Kidney tubule cell (primary cell): ENCODE measurements at regions not wholly inside any gene's neighbourhood (a gene's known extent, or its start where the extent isn't known, plus 50 kb on each side); places are given as distances from the start of the nearest gene placed in this dataset.
A peak's percentile ranks its signal among the peaks of the same experiment; 100 is the strongest.
"Not testable (repeated sequence)": the region's sequence is repeated elsewhere in the genome, so short reads cannot be mapped to it uniquely, and the experiment has no call there.

Experiments used
- DNase-seq: peaks from one replicate; pipeline ENCODE4 v3.0.0-alpha.2; 2018; ENCODE audit warnings: low spot score

DNA sequence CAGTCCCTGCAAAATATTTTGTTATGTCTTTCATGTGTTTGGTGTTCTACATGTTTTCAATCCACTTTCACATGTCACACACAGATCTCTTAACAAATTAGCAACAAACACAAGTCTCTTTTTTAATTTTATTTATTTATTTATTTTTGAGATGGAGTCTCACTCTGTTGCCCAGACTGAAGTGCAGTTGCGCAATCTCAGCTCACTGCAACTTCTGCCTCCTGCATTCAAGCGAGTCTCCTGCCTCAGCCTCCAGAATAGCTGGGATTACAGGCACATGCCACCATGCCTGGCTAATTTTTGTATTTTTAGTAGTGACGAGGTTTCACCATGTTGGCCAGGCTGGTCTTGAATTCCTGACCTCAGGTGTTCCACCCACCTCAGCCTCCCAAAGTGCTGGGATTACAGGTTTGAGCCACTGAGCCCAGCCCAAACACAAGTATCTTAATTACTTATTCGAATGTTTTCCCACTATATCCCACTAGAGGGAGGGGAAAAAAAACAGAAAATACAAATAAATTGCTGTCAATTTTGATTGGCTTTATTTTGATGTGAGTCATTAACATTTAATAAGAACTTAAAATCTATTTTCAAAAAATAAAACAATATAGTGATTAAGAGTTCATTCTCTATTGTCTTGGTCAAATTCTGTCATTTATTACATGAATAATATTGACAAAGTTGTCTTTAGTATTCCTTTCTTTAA is 1641.0 kb upstream of the CELF4 start:
- not testable (repeated sequence) for DNase-seq

DNA sequence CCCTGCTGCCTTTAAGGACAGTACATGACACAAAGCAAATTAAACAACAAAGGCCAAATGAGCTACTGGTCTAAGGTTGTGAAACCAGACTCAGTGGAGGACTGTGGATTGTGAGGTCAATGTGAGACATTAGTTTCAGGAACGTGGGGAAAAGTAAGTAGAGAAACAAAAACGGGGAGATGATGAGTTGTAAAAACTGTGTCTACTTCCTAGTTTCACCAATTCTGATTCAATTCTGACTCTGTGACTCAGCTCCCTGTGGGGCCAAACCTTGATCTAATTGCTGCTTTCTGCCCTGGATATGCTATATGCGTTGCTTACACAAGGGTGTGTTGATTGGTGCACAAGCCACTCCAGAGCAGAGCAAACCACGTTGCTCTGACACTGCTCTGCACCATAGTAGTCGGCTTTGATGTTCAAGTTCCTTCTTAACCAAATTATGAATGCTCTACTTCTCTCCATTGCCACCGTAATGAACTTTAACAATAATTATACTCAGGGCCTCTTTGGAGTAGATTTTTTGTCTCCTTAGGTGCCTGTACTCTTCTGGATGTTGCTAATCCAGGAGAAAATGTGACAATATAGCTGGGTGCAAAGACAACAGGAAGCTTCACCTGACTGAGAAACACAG is 1640.1 kb upstream of the CELF4 start:
- peak; percentile 12 for DNase-seq

DNA sequence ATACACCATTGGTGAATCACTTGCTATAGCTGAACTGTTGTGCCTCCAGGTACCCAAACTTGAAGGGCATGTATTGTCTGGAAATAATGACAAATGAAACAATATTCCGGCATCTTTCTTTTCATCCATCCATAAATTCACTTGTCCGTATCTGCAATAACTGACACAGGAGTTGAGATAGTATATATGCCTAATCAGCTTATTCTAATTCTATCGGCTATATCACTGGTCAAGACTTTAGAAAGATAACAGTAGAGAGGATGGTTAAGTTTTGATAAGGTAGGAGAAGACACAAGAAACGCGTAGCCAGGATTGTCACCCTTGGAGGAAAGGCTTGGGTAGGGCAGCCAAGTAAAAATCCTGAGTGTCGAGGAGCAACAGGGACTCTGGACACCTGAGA is 1634.6 kb upstream of the CELF4 start:
- no peak for DNase-seq

DNA sequence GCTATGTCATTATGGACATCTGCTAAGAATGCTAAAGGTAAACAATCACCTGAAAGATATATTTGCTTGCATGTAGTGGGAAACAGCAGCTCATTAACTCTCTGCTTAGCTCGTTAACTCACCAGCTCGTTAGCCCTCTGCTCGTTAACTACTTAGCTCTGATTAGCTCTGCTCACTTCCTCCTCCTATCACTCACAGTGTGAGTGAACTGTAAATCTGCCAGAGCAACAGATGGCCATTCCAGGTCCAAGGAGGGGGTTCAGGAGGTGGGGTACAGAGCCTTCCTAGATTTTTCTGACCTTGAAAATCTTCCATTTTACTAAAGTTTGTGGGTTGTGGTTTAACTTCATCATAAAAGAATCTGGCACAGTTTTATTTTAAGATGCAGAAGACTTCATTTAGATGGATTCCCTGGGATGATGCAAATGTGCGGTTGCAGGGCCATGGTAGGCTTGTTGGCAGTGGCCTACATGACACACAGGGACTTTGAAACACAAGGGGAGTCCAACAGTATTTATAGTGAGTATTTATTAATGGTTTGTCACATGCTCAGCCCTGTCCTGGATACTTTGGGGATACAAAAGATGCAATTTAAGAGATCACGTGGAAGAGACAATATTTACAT is 1633.7 kb upstream of the CELF4 start:
- DNase-seq = no peak

DNA sequence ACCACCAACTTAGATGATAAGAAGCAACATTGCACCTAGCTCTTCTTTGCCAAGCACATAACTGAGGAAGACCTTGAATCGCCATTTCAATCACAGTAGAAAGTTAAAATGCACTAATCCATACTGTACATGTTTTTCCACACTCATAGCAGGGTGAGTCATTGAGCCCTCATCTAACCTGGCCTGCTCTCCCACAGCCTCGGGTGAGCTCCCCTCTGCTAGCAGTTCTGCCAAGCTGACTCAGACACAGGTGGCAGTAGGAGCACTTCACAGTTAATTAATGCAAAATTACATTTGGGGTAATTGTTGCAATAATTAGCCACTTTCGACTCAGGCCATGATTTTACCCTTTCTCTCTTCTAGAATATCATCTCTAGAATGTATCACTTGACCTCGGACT is 1632.8 kb upstream of the CELF4 start:
- DNase-seq = peak; percentile 60

DNA sequence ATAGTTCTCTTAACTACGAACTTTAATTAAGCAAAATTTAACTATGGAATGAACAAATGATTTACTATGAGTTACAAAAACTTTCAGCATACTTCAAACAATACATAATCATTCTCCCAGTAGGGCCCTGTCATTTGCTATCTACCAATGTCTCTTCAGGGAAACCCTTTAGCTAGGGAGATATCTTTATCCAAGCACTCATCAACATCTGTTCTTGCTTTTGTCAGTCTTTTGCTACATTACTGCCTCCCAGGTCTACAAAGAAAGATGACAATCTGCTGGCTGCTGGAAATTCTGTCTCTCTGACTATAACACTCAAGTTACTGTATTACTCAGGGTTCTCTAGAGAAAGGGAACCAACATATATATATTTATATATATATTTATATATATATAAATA is 1626.3 kb upstream of the CELF4 start:
- DNase-seq = no peak

DNA sequence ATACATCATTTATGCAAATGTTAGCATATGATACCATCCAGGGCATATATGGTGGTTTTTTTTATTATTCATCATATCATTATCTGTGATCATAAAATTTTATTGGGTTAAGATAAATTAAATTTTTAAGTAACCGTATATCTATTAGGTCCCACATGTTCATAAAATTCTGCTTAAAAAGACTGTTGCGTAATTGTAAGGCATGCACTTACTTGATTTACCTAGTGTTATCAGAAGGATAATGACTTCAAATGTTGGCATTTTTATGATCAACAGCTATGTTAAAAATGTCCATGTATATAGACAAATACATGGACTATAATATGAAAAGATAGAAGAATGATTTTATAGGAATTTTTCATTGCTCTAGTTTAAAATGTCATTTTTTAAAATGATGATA is 1625.5 kb upstream of the CELF4 start:
- DNase-seq = no peak

DNA sequence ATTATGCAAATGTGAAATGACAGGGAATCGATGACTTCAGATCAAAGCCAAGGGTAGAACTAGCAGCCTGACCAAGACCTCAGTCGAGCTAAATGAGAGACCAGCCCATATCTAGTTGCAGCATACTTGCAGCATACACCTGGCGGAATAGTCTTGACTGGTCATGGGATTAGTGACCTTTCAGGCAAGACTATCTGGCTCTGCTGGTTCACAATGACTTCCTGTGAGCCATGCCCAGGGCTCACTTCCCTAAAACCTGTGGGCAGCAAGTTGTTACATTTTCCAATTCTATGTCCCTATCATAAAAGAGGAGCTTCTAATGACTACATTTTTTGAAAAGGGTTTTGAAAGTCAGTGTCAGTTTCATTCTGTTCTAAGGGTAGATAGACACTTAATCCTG is 1624.9 kb upstream of the CELF4 start:
- no peak for DNase-seq

DNA sequence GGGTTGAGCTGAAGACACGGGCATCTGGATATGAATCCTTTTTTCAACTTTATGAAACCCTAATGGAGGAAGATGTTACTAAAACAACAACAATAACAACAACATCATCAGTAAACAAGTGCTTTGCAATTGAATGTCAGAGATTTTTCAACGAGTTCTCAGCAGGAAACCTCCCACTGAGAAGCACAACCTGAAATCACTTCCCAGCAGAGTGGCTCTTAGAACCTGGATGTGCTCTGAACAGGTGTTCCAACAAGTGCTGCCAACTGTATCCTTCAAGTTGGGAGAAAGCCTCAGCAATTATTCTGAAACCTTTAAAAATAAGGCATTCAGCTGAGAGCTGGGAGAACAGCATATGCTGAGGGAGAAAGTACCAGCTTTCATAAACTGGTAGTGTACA is 1622.7 kb upstream of the CELF4 start:
- DNase-seq = no peak

DNA sequence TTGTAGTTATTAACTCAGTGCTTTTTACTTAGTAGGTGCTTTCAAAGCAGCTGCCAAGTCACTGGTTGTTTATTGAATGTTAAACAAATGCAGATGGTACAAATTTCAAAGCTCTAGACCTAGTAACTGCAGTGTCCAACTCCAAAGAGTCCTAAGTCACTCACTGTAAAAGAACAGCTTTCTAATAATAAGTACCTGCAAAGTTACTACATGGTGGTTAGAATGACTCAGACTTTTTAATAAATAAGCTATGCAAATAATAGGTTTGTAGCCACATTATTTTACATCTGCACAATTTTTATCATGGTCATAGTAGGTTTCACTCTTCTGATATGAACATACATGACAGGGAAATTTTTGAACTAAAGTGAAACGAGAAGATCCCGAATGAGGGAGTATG is 1620.4 kb upstream of the CELF4 start:
- no peak for DNase-seq

DNA sequence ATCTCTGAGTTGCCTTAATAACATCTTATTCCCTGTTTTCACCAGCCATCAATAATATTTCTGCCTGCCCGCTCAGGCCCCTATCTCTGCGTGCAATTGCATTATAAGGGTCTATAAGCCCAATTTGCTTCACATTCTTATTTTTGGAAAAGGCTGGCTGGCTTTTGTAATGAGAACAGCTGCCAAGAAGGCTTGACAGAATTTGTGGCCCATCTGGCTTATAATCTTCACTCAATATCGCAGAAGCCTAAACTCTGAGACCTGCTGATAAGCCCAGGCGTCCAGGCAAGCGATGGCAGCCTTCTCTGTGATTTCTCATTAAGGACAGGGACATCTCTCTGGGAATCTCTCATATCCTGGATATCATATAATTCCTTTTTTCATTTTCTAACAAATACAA is 1618.6 kb upstream of the CELF4 start:
- no peak for DNase-seq

DNA sequence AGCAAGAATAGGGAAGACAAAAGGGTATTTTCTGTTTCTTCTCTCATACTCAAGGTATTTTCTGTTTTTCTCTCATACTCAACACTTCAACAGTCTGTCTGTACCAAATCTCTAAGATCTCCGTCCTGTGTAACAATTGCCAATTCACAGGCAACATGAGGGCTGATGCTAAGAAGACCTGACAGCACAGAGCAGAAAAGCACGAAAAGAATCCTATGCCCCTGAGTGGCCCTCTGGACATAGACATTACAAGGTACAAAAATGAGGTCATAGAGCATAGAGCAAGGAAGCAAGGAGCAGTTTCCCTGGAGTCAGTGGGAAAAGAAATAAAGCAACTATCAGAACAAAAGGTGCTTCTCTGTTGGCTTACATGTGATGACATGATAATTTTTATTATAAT is 1612.6 kb upstream of the CELF4 start:
- DNase-seq = no peak

DNA sequence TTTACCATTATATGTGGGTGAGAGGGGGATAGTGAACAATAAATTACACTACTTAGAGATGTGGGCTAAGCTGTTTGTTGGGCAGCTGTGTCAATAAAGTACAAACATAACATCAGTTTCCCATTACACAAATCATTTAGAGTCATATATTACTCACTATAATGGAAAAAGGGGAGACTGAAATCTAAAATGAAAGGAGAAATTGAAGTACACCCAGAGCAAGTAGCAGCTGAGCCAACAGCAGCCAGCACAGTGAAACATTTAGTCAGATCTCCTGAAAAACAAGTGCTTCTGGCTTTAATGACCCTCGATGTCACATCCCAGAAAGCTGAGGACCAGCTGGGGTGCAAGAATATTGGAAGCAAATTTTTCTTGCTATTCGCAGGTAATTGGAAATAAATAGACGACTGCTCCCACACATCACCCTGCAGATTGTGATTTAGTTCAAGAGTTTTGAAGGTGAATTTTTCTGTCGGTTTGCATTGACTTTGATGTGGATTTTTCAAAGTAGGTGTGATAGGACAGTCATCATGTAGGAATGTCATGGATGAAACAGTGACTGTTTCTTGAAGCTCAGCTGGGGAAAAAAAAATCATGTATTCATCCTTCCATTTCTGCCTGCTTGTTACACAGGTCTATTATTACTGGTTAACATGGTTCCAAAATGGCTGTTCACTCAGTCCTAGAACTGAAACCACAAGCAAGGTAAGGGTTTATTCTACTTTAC is 1607.3 kb upstream of the CELF4 start:
- peak; percentile 67 for DNase-seq

DNA sequence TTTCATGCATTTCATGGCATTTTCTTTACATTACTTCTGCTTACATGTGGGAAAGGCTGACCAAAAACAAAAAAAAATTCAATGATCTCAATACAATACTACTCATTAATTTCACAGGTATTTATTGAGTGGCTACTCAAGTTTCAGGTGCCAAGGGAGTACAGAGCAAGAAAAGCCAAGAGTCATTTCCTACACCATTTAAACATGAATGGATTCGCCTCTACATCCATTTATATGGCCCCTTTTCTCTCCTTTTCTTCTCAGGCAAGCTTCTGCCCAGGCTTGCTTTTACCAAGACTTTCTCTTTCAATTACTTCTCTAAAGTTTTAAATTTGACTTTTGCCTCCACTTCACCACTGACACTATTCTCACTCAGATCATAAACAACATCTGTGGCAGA is 1603.1 kb upstream of the CELF4 start:
- DNase-seq = no peak

DNA sequence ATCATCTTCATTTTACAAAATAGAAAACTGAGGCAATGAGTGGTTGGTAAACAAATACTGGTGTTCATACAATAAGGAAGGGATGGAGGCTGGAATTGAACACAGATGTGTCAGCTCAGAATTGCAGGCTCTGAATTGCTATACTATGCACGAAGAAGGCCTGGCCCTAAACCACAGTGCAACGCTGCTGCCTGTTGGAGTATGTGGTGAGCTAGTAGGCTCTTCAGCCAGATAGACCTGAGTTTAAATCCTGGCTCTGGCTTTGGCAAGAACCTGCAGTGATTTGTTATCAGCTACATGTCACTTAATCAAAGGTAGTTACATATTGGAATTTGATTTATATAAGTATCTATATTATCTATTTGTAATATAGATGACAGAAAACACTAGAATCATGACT is 1602.4 kb upstream of the CELF4 start:
- no peak for DNase-seq

DNA sequence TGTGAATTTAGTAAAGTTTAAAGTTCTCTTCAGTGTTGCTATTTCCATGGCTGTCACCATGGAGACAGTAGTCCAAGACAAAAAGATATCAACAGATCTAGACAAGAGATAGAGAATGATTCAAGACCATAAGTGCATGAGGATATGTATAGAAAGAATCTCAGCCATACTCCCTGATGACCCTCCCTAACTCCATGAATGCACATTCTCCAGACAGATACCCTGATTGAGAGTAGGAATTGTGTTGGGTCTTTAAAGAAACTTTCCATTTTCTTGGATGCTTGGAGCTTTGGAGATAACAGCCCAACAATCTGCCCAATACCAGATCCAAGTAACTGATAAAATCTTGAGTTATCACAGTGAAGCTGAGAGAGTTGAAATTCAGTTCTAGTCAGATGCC is 1601.2 kb upstream of the CELF4 start:
- DNase-seq = no peak

DNA sequence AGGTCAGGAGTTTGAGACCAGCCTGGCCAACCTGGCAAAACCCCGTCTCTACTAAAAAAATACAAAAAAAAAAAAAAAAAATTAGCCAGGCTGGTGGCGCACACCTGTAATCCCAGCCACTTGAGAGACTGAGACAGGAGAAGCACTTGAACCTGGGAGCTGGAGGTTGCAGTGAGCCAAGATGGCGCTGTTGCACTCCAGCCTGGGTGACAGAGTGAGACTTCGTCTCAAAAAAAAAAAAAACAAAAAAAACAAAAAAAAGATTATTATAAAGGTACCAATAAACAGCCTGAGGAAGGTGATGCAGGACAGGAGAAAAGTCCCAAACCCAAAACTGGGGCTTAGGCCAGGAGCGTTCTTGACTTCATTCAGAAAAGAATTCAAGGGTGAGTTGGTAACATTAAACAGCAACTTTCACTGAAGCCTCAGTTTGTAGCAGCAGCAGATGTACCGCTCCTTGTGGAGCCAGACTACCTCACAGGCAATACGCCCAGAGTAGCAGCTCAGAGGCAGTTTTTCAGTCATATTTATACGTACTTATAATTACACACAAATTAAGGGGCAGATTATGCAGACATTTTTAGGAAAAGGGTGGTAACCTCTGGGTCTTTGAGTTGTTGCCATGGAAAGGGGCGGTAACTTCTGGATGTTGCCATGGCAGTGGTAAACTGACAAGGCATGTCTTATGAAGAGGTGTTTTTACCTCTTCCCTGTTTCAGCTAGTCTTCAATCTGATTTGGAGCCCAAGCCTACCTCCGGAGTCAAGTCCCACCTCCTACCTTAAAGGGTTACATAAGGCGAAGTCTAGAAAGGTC is 1596.6 kb upstream of the CELF4 start:
- DNase-seq = no peak

DNA sequence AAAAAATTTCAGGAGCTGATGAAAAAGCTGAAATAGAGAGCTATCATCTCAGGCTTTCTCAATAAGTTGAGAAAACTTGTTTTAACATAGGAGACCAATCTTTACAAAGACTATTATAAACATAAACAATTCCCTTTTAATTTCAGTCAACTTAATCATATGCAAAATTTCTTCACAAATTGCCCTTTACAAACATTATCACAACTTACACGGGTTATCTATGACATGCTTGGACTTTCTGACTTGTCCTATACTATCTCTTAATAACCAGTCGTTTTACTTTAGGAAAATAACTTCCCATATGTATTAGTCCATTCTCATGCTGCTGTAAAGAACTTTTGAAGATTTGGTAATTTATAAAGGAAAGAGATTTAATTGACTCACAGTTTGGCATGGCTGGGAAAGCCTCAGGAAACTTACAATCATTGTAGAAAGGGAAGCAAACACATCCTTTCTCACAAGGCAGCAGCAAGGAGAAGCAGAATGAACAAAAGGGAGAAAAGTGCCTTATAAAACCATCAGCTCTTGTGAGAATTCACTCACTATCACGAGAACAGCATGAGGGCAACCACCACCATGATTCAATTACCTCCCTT is 1583.7 kb upstream of the CELF4 start:
- DNase-seq = no peak

DNA sequence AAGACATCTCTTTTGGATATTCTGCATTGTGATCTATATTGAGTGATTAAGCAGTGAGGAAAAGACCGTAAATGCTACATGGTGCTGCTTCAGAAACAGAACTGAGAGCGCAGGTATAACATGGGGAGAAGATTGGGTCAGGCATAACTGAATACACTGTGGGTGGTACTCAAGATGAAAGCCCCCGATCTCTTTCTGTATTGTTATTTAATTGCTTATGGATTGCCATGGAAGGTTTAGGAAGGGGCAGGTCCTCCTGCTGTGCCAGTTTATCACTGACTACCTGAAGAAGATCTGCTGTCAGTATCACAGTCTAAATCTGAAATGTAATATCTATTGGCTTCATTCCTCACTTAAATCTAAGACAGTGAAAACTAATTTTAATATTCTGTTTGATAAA is 1568.7 kb upstream of the CELF4 start:
- DNase-seq = no peak

DNA sequence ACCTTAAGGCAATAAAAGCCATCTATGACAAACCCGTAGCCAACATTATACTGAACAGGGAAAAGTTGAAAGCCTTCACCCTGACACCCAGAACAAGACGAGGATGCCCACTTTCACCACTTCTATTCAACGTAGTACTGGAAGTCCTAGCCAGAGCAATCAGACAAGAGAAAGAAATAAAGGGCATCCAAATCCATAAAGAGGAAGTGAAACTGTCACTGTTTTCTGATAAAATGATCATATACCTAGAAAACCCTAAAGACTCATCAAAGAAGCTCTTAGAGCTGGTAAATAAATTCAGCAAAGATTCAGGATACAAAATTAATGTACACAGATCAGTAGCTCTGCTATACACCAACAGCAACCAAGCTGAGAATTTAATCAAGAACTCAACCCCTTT is 1561.9 kb upstream of the CELF4 start:
- DNase-seq = not testable (repeated sequence)

DNA sequence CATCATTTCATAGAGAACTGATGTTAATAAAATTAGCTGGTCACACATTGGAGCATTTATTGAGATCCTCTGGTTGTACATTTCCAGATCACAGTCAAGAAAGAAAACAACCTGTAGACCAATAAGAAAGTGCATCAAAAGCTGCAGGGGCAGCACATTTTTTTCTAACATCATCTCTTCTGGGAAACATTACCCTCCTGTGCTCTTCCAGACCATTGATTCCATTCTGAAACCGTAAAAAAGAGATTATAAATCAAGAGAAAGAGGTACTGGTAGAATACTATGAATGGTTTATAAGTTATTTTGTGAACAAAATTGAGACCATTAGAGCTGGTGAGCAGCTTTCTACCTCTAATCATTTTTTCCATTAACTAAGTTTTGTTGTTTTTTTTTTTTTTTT is 1548.2 kb upstream of the CELF4 start:
- no peak for DNase-seq

DNA sequence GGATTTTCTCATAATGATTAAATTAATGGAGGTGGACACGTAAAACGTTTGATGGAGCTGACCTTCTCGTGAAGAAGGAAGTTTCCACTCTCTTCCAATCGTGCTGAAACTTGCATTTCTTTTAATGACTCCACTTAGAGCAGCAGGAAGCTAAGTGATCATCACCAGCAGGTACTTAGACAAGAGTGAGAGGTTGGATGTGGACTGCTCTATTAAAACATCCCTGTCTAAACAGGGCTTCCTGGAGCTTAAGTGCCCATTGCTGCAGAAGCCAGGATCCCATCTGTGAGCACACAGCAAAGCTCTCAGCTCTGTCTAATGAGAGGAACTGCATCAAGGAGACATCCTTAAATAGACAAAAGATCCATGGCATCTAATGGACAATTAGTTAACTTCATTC is 1539.5 kb upstream of the CELF4 start:
- DNase-seq = no peak
